ENCODE measurements at regions not wholly inside any gene's neighbourhood (a gene's known extent, or its start where the extent isn't known, plus 50 kb on each side); places are given as distances from the start of the nearest gene placed in this dataset.

DNA sequence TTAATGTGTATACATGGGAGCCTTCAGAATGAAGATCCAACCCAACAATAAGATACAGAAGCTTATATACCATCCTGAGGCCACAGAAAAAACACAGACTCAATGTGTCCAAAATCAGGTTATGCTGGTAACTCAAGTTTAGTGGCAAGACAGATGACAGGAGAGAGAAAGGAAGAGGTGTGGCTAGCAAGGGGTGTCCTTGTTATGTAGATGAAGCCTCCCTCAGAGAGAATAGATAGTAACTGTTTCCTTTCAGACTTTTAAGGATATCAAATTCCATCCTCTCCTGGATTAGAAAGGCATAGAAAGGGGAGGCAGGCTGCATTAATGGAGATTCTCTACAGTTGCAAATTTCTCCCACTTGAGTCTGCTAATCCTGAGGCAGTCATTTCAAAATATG, 447.4 kb downstream of the GABRB3 start:
- Histone ChIP-seq H3K27ac (ENCODE audit: low read depth in 1 of 2, low read length in 1 of 2) (no peak overlapping the region), H3K4me1 (ENCODE audit: control insufficient read depth in 5 of 5, insufficient read depth in 5 of 5, low read length in 5 of 5) (no peaks in the 10 kb centered on the region), H3K9me3 (ENCODE audit: control insufficient read depth in 4 of 4, insufficient read depth in 3 of 4, low read length in 3 of 4) (no peaks in the 10 kb centered on the region), H3K4me3 (no peak overlapping the region), H3K9ac (ENCODE audit: insufficient read depth in 1 of 2, low read length in 2 of 2) (no peak overlapping the region), H3K36me3 (ENCODE audit: control insufficient read depth in 4 of 4, insufficient read depth in 4 of 4, low read length in 4 of 4) (no peaks in the 10 kb centered on the region), H3K27me3 (ENCODE audit: control insufficient read depth in 3 of 3, insufficient read depth in 3 of 3, low read length in 2 of 3) (no peaks in the 10 kb centered on the region)
- TF ChIP-seq, protein P1, sequence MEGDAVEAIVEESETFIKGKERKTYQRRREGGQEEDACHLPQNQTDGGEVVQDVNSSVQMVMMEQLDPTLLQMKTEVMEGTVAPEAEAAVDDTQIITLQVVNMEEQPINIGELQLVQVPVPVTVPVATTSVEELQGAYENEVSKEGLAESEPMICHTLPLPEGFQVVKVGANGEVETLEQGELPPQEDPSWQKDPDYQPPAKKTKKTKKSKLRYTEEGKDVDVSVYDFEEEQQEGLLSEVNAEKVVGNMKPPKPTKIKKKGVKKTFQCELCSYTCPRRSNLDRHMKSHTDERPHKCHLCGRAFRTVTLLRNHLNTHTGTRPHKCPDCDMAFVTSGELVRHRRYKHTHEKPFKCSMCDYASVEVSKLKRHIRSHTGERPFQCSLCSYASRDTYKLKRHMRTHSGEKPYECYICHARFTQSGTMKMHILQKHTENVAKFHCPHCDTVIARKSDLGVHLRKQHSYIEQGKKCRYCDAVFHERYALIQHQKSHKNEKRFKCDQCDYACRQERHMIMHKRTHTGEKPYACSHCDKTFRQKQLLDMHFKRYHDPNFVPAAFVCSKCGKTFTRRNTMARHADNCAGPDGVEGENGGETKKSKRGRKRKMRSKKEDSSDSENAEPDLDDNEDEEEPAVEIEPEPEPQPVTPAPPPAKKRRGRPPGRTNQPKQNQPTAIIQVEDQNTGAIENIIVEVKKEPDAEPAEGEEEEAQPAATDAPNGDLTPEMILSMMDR (IDR thresholded peaks at IDR 0.05; ENCODE audit: control extremely low read depth, extremely low read depth) = no peak
- no peak for DNase-seq
- ATAC-seq (ENCODE audit: insufficient read depth, low FRiP score) = no peak

DNA sequence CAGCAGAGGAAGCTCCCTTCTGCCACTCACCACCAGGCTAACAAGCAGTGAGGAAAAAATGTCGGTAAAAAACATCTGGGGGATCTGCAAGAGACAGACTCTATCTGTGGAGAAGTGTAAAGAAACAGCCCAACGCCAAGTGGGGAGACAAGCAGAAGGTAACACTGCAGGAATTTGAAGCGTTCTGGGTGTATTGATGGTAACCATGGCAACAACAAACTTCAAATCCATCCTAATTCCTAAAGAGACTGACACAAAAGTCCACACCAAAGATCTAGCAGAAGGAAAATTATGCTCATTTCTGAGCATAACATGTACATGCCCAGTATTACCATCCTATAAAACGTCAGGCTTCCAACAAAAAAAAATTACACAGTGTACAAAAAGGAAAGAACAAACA, 449.3 kb downstream of the GABRB3 start:
- 60 to 76% methylated on average over 4 of the region's 4 CpGs for WGBS, 2 donors
- H3K9me3 ChIP-seq (ENCODE audit: control insufficient read depth in 4 of 4, insufficient read depth in 3 of 4, low read length in 3 of 4) = no peaks in the 10 kb centered on the region
- no peaks in the 10 kb centered on the region for H3K27me3 ChIP-seq (ENCODE audit: control insufficient read depth in 3 of 3, insufficient read depth in 3 of 3, low read length in 2 of 3)
- H3K36me3 ChIP-seq (ENCODE audit: control insufficient read depth in 4 of 4, insufficient read depth in 4 of 4, low read length in 4 of 4) = no peaks in the 10 kb centered on the region
- no peak overlapping the region for H3K9ac ChIP-seq (ENCODE audit: insufficient read depth in 1 of 2, low read length in 2 of 2)
- no peak for ATAC-seq (ENCODE audit: insufficient read depth, low FRiP score)
- no peaks in the 10 kb centered on the region for H3K4me1 ChIP-seq (ENCODE audit: control insufficient read depth in 5 of 5, insufficient read depth in 5 of 5, low read length in 5 of 5)
- no peak overlapping the region for H3K4me3 ChIP-seq
- no peak for DNase-seq
- TF ChIP-seq, protein P1 (IDR thresholded peaks at IDR 0.05; ENCODE audit: control extremely low read depth, extremely low read depth) = no peak
- H3K27ac ChIP-seq (ENCODE audit: low read depth in 1 of 2, low read length in 1 of 2) = no peak overlapping the region

DNA sequence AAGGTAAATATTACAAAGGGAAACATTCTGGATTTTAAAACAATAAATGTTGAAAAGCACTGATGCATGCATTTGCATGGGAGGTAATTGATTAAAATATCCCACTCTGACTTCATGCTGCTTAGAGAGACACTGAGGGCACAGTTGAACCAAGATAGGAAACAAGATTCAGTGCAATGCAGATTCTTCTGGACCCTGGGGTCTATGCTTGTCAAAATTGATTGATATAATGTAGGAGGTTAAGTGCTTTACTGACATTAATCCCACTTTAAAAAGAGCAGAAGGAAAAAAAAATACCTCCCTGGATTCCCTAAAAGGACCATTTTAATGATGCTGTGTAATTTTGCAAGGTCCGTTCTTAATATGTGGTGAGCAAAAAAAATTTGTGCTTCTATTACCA, 454.2 kb downstream of the GABRB3 start:
- Histone ChIP-seq H3K9me3 (ENCODE audit: control insufficient read depth in 4 of 4, insufficient read depth in 3 of 4, low read length in 3 of 4) (no peaks in the 10 kb centered on the region), H3K36me3 (ENCODE audit: control insufficient read depth in 4 of 4, insufficient read depth in 4 of 4, low read length in 4 of 4) (no peaks in the 10 kb centered on the region), H3K27me3 (ENCODE audit: control insufficient read depth in 3 of 3, insufficient read depth in 3 of 3, low read length in 2 of 3) (no peaks in the 10 kb centered on the region), H3K4me1 (ENCODE audit: control insufficient read depth in 5 of 5, insufficient read depth in 5 of 5, low read length in 5 of 5) (no peaks in the 10 kb centered on the region), H3K4me3 (no peak overlapping the region), H3K27ac (ENCODE audit: low read depth in 1 of 2, low read length in 1 of 2) (no peak overlapping the region), H3K9ac (ENCODE audit: insufficient read depth in 1 of 2, low read length in 2 of 2) (no peak overlapping the region)
- no peak for ATAC-seq (ENCODE audit: insufficient read depth, low FRiP score)
- TF ChIP-seq, protein P1 (IDR thresholded peaks at IDR 0.05; ENCODE audit: control extremely low read depth, extremely low read depth) = no peak
- WGBS, 2 donors = 83 to 86% methylated on average over 1 of the region's 1 CpG
- DNase-seq = no peak

DNA sequence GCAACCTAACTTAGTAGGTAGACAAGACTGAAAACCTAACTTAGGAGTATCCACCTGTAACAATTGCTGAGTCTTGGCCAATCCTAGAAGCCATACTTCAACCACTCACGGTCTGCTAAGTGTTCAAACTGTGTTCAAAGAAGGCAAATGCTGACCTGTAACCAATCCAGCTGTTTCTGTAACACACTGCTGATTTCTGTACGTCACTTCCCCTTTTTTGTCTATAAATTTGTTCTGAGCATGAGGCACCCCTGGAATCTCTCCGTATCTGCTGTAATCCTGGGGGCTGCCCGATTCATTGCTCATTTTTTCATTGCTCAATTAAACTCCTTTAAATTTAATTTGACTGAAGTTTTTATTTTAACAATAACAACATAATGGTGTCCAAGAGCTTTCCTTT, 451.4 kb upstream of the ATP10A start:
- Histone ChIP-seq H3K9ac (ENCODE audit: insufficient read depth in 1 of 2, low read length in 2 of 2) (no peak overlapping the region), H3K36me3 (ENCODE audit: control insufficient read depth in 4 of 4, insufficient read depth in 4 of 4, low read length in 4 of 4) (no peaks in the 10 kb centered on the region), H3K27me3 (ENCODE audit: control insufficient read depth in 3 of 3, insufficient read depth in 3 of 3, low read length in 2 of 3) (no peaks in the 10 kb centered on the region), H3K9me3 (ENCODE audit: control insufficient read depth in 4 of 4, insufficient read depth in 3 of 4, low read length in 3 of 4) (peaks cover 0 to 5% (median 0%) of the 10 kb centered on the region in 4 donors), H3K4me1 (ENCODE audit: control insufficient read depth in 5 of 5, insufficient read depth in 5 of 5, low read length in 5 of 5) (no peaks in the 10 kb centered on the region), H3K27ac (ENCODE audit: low read depth in 1 of 2, low read length in 1 of 2) (no peak overlapping the region), H3K4me3 (no peak overlapping the region)
- 58 to 67% methylated on average over 4 of the region's 4 CpGs for WGBS, 2 donors
- DNase-seq (no peak), ATAC-seq (ENCODE audit: insufficient read depth, low FRiP score) (no peak)
- TF ChIP-seq, protein P1 (IDR thresholded peaks at IDR 0.05; ENCODE audit: control extremely low read depth, extremely low read depth) = no peak

Data from lung (tissue), 11 donors.